H9 (cell line): ENCODE measurements at regions not wholly inside any gene's neighbourhood (a gene's known extent, or its start where the extent isn't known, plus 50 kb on each side); places are given as distances from the start of the nearest gene placed in this dataset.

Experiments
- DNase-seq: peaks from one replicate; pipeline ENCODE4 v3.0.0-alpha.2; 2017
- H2AFZ ChIP-seq: one replicate; pipeline ENCODE4 v1.6.1; 2013; ENCODE audit warnings: mild to moderate bottlenecking, low read length, control low read depth, moderate library complexity
- H2AK5ac ChIP-seq: 2 replicates; pipeline ENCODE4 v1.6.1; 2013; ENCODE audit warnings: low read length, control low read depth, mixed read lengths; ENCODE audit not compliant: insufficient read length
- H2BK120ac ChIP-seq: one replicate; pipeline ENCODE4 v1.6.1; 2013; ENCODE audit warnings: low read depth, mild to moderate bottlenecking, low read length, control low read depth, inconsistent platforms; ENCODE audit not compliant: poor library complexity, severe bottlenecking
- H2BK12ac ChIP-seq: 2 replicates; pipeline ENCODE4 v1.6.1; 2013; ENCODE audit warnings: low read length, control low read depth, mixed read lengths, low read depth; ENCODE audit not compliant: insufficient read length
- H2BK15ac ChIP-seq: 2 replicates; pipeline ENCODE4 v1.6.1; 2013; ENCODE audit warnings: low read depth, low read length, control low read depth
- H2BK20ac ChIP-seq: one replicate; pipeline ENCODE4 v1.6.1; 2013; ENCODE audit warnings: low read depth, mild to moderate bottlenecking, low read length, control low read depth, inconsistent platforms; ENCODE audit not compliant: poor library complexity, severe bottlenecking
- H2BK5ac ChIP-seq: 2 replicates; pipeline ENCODE4 v1.6.1; 2013; ENCODE audit warnings: low read length, control low read depth, mixed read lengths; ENCODE audit not compliant: insufficient read length
- H3K14ac ChIP-seq: 2 replicates; pipeline ENCODE4 v1.6.1; 2013; ENCODE audit warnings: low read length, control low read depth; ENCODE audit not compliant: insufficient read depth
- H3K18ac ChIP-seq: 2 replicates; pipeline ENCODE4 v1.6.1; 2013; ENCODE audit warnings: low read depth, mild to moderate bottlenecking, mixed read lengths, low read length, control low read depth; ENCODE audit not compliant: insufficient read length
- H3K23ac ChIP-seq: 2 replicates; pipeline ENCODE4 v1.6.1; 2013; ENCODE audit warnings: low read length, control low read depth, mixed read lengths, low read depth; ENCODE audit not compliant: insufficient read length
- H3K23me2 ChIP-seq: 2 replicates; pipeline ENCODE4 v1.6.1; 2013; ENCODE audit warnings: low read depth, mild to moderate bottlenecking, mixed read lengths, low read length, control low read depth; ENCODE audit not compliant: insufficient read length, poor library complexity, severe bottlenecking
- H3K27ac ChIP-seq: 2 replicates; pipeline ENCODE4 v1.5.1; 2013; ENCODE audit warnings: low read length, control low read depth, mixed read lengths, low read depth; ENCODE audit not compliant: insufficient read length
- H3K27me3 ChIP-seq: 2 replicates; pipeline ENCODE4 v1.6.1; 2013; ENCODE audit warnings: low read length, control low read depth, inconsistent platforms; ENCODE audit not compliant: insufficient read depth
- H3K4ac ChIP-seq: 2 replicates; pipeline ENCODE4 v1.6.1; 2013; ENCODE audit warnings: low read depth, mild to moderate bottlenecking, control low read depth, inconsistent platforms, low read length, moderate library complexity
- H3K4me1 ChIP-seq: 2 replicates; pipeline ENCODE4 v1.6.1; 2013; ENCODE audit warnings: low read length, control low read depth, inconsistent platforms; ENCODE audit not compliant: insufficient read depth
- H3K4me2 ChIP-seq: 2 replicates; pipeline ENCODE4 v1.6.1; 2013; ENCODE audit warnings: low read length, control low read depth, mixed read lengths; ENCODE audit not compliant: insufficient read length, insufficient read depth
- H3K56ac ChIP-seq: 2 replicates; pipeline ENCODE4 v1.6.1; 2013; ENCODE audit warnings: low read depth, mild to moderate bottlenecking, mixed read lengths, low read length, control low read depth; ENCODE audit not compliant: insufficient read length
- H3K79me1 ChIP-seq: 2 replicates; pipeline ENCODE4 v1.6.1; 2013; ENCODE audit warnings: low read depth, mild to moderate bottlenecking, moderate library complexity, low read length, control low read depth, inconsistent platforms; ENCODE audit not compliant: insufficient read depth, poor library complexity, severe bottlenecking
- H3K79me2 ChIP-seq: 2 replicates; pipeline ENCODE4 v1.6.1; 2013; ENCODE audit warnings: low read length, control low read depth, inconsistent platforms; ENCODE audit not compliant: insufficient read depth
- H3K9ac ChIP-seq: 2 replicates; pipeline ENCODE4 v1.6.1; 2013; ENCODE audit warnings: low read length, control low read depth, mixed read lengths; ENCODE audit not compliant: insufficient read length; ENCODE audit errors: extremely low read depth
- H3K9me3 ChIP-seq: one replicate; pipeline ENCODE4 v1.6.1; 2013; ENCODE audit warnings: low read depth, low read length, inconsistent platforms; ENCODE audit not compliant: control insufficient read depth
- H3T11ph ChIP-seq: one replicate; pipeline ENCODE4 v1.6.1; 2013; ENCODE audit warnings: mild to moderate bottlenecking, low read length, control low read depth, inconsistent platforms
- H4K20me1 ChIP-seq: one replicate; pipeline ENCODE4 v1.6.1; 2013; ENCODE audit not compliant: control insufficient read depth, insufficient read length, insufficient read depth
- H4K5ac ChIP-seq: 2 replicates; pipeline ENCODE4 v1.6.1; 2013; ENCODE audit warnings: low read depth, mild to moderate bottlenecking, mixed read lengths, low read length, control low read depth; ENCODE audit not compliant: insufficient read length
- H4K8ac ChIP-seq: replicated peaks from 2 replicates; pipeline ENCODE4 v1.6.1; 2013; ENCODE audit warnings: low read length, control low read depth, mixed read lengths, low read depth; ENCODE audit not compliant: insufficient read length
- H4K91ac ChIP-seq: 2 replicates; pipeline ENCODE4 v1.6.1; 2013; ENCODE audit warnings: low read depth, mild to moderate bottlenecking, moderate library complexity, mixed read lengths, low read length, control low read depth; ENCODE audit not compliant: insufficient read length
- H3K27ac Mint-ChIP-seq, 3 experiments: 2 replicates in 2 of 3; 3 replicates in 1 of 3; pipeline ENCODE4 v1.8.0; 2020 to 2021; ENCODE audit warnings: mixed read lengths in 3 of 3, mild to moderate bottlenecking in 1 of 3, moderate library complexity in 1 of 3
- H3K27me3 Mint-ChIP-seq: 2 replicates; pipeline ENCODE4 v1.8.0; 2021; ENCODE audit warnings: low read depth, mild to moderate bottlenecking, moderate library complexity, mixed read lengths
- H3K36me3 Mint-ChIP-seq, 3 experiments: 2 replicates in 2 of 3; 3 replicates in 1 of 3; pipeline ENCODE4 v1.8.0; 2020 to 2021; ENCODE audit warnings: low read depth in 3 of 3, mixed read lengths in 3 of 3; ENCODE audit not compliant: insufficient read depth in 1 of 3
- H3K4me1 Mint-ChIP-seq, 2 experiments: 2 replicates each; pipeline ENCODE4 v1.8.0; 2020; ENCODE audit warnings: mixed read lengths in 2 of 2
- H3K4me3 Mint-ChIP-seq, 2 experiments: 2 replicates in 1 of 2; 3 replicates in 1 of 2; pipeline ENCODE4 v1.8.0; 2020 to 2021; ENCODE audit warnings: mild to moderate bottlenecking in 2 of 2, mixed read lengths in 2 of 2, moderate library complexity in 1 of 2
- H3K9me3 Mint-ChIP-seq, 2 experiments: 2 replicates in 1 of 2; 3 replicates in 1 of 2; pipeline ENCODE4 v1.8.0; 2020; ENCODE audit warnings: mild to moderate bottlenecking in 2 of 2, mixed read lengths in 2 of 2, moderate library complexity in 1 of 2
- CTCF ChIP-seq: fragments of 200-600 bp; sonication (generic); conservative IDR thresholded peaks from 3 replicates; pipeline ENCODE4 v1.8.0; 2021; ENCODE audit warnings: antibody characterized with exemption, mild to moderate bottlenecking
- WGBS: extraction: QIAGEN DNeasy Blood & Tissue Kit; methylation state at CpG from one replicate; pipeline ENCODE4 v1.1.7; 2013; ENCODE audit warnings: missing lambda C conversion rate, low lambda C conversion rate, mixed read lengths; ENCODE audit not compliant: insufficient read length; ENCODE audit errors: extremely low coverage; 5-methylcytosine and 5-hydroxymethylcytosine counted together

GRCh38 chr9:25513509-25514033, 164.7 kb downstream of the TUSC1 start:
- H2BK15ac ChIP-seq = no peak overlapping the region
- no peak overlapping the region for H4K91ac ChIP-seq
- no peak for DNase-seq
- no peak overlapping the region for H3T11ph ChIP-seq
- H3K4ac ChIP-seq = no peak overlapping the region
- H3K23ac ChIP-seq = no peak overlapping the region
- no peak overlapping the region for H3K14ac ChIP-seq
- H3K4me1 Mint-ChIP-seq = peaks cover 0 to 4% of the 10 kb centered on the region in 2 experiments; a peak in 2 of 4 replicates
- H3K9me3 ChIP-seq = no peaks in the 10 kb centered on the region
- no peaks in the 10 kb centered on the region for H3K27me3 Mint-ChIP-seq
- H3K79me2 ChIP-seq = no peaks in the 10 kb centered on the region
- TF ChIP-seq CTCF = no peak
- H4K5ac ChIP-seq = no peak overlapping the region
- no peaks in the 10 kb centered on the region for H3K36me3 Mint-ChIP-seq
- H3K9ac ChIP-seq = no peak overlapping the region
- no peak overlapping the region for H2AK5ac ChIP-seq
- H4K8ac ChIP-seq = no peak overlapping the region
- no CpG with 5 or more reads among the region's 3 CpGs for WGBS
- no peak overlapping the region for H2AFZ ChIP-seq
- no peaks in the 10 kb centered on the region for H3K4me1 ChIP-seq
- no peak overlapping the region for H3K56ac ChIP-seq
- H3K79me1 ChIP-seq = no peaks in the 10 kb centered on the region
- no peak overlapping the region for H2BK120ac ChIP-seq
- H3K27ac Mint-ChIP-seq = no peak overlapping the region
- H3K23me2 ChIP-seq = no peaks in the 10 kb centered on the region
- H3K4me3 Mint-ChIP-seq = no peak overlapping the region
- no peak overlapping the region for H3K18ac ChIP-seq
- H4K20me1 ChIP-seq = no peaks in the 10 kb centered on the region
- H3K9me3 Mint-ChIP-seq = no peaks in the 10 kb centered on the region
- H3K4me2 ChIP-seq = no peak overlapping the region
- no peak overlapping the region for H2BK20ac ChIP-seq
- H3K27me3 ChIP-seq = no peaks in the 10 kb centered on the region
- no peak overlapping the region for H3K27ac ChIP-seq
- no peak overlapping the region for H2BK12ac ChIP-seq
- no peak overlapping the region for H2BK5ac ChIP-seq
